Stomach (tissue), 8 donors: ENCODE measurements at regions not wholly inside any gene's neighbourhood (a gene's known extent, or its start where the extent isn't known, plus 50 kb on each side); places are given as distances from the start of the nearest gene placed in this dataset.

Experiments used
- DNase-seq, 2 donors: peaks; one replicate each; pipeline versions ENCODE4 v3.0.0 to v3.0.0-alpha.2; 2013 to 2019
- H3K27ac ChIP-seq, 5 donors: fragments of 200-600 bp in 4 of 5; sonication (generic) in 4 of 5; one replicate each; pipeline ENCODE4 v1.5.1; 2013 to 2019; ENCODE audit warnings: mild to moderate bottlenecking in 1 of 5, moderate library complexity in 1 of 5
- H3K27me3 ChIP-seq, 3 donors: fragments of 200-600 bp; sonication (generic); one replicate each; pipeline ENCODE4 v1.5.1; 2017 to 2019; ENCODE audit warnings: mixed run types in 1 of 3
- H3K36me3 ChIP-seq, 4 donors: fragments of 200-600 bp; sonication (generic); 1 replicate in 3 of 4; 2 replicates in 1 of 4; pipeline ENCODE4 v1.5.1; 2016 to 2019
- H3K4me1 ChIP-seq, 4 donors: fragments of 200-600 bp; sonication (generic); one replicate each; pipeline ENCODE4 v1.5.1; 2016 to 2019
- H3K4me3 ChIP-seq, 4 donors: fragments of 200-600 bp; sonication (generic) in 3 of 4; one replicate each; pipeline ENCODE4 v1.5.1; 2016 to 2019; ENCODE audit warnings: mild to moderate bottlenecking in 1 of 4
- H3K9me3 ChIP-seq, 4 donors: fragments of 200-600 bp; sonication (generic); one replicate each; pipeline ENCODE4 v1.5.1; 2016 to 2019
- EP300 ChIP-seq: sonication (generic); formaldehyde crosslinking; IDR thresholded peaks from one replicate; pipeline ENCODE4 v1.6.1; 2017; ENCODE audit warnings: antibody characterized with exemption
- POLR2A ChIP-seq, 4 donors: fragments of 450-650 bp; IDR thresholded peaks; one replicate each; pipeline ENCODE4 v1.6.1; 2016; ENCODE audit warnings: antibody characterized with exemption in 4 of 4, control low read depth in 2 of 4, mild to moderate bottlenecking in 1 of 4, moderate library complexity in 1 of 4
- POLR2AphosphoS5 ChIP-seq, 3 donors: sonication (generic); formaldehyde crosslinking; IDR thresholded peaks; one replicate each; pipeline ENCODE4 v1.6.1; 2016; ENCODE audit warnings: antibody characterized with exemption in 3 of 3
- WGBS, 5 donors: extraction: QIAGEN DNeasy Blood & Tissue Kit in 3 of 5; methylation state at CpG; one replicate each; pipeline versions ENCODE4 v1.1.5 to v1.1.7; 2013 to 2018; 5-methylcytosine and 5-hydroxymethylcytosine counted together
- intact Hi-C: fragments of 100-400 bp; cut with DNase I; formaldehyde crosslinking; loops from one replicate; pipeline ENCODE4 v1.15.1; 2023; ENCODE audit warnings: low total_unique reads
- TF ChIP-seq, protein P1 (sequence below), 7 experiments: fragments of 450-650 bp in 4 of 7; fragments of 200-600 bp in 3 of 7; sonication (generic) in 3 of 7; IDR thresholded peaks; one replicate each; pipeline ENCODE4 v1.5.1; 2016 to 2019; ENCODE audit warnings: antibody characterized with exemption in 7 of 7, control low read depth in 2 of 7, mild to moderate bottlenecking in 1 of 7
- donor health status: healthy with polysubstance abuse.
- donor health status: Bipolar disorder and iron deficiency.
- donor health status: healthy.

DNA sequence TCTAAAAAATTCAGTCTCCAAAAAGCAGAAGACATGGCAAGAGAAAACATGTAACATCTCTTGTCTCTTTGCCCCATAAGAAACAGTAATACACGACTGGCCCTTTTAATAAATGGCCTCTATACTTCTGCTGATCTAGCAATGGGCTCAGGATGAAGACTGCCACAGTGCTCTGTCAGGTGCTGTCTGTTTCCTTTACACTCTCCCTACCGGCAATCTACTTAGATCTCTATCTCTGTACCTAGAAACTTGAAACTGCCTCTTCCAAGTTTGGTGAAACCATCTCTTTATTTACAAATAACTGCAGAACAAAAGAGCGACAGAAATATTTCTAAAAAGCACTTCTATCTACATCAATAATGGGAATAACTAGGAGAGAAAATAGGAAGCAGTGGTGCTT is 685.2 kb upstream of the INTU start:
- no peaks in the 10 kb centered on the region for H3K36me3 ChIP-seq
- H3K27me3 ChIP-seq = no peaks in the 10 kb centered on the region
- no peak overlapping the region for H3K4me3 ChIP-seq
- H3K27ac ChIP-seq = no peak overlapping the region
- H3K4me1 ChIP-seq = no peaks in the 10 kb centered on the region
- no peak for DNase-seq
- intact Hi-C loops = no loop called here
- peaks cover 0 to 4% (median 0%) of the 10 kb centered on the region in 4 donors for H3K9me3 ChIP-seq
- no peak for TF ChIP-seq POLR2AphosphoS5 (IDR thresholded peaks at IDR 0.05)
- TF ChIP-seq POLR2A (IDR thresholded peaks at IDR 0.05) = no peak
- TF ChIP-seq, protein P1, sequence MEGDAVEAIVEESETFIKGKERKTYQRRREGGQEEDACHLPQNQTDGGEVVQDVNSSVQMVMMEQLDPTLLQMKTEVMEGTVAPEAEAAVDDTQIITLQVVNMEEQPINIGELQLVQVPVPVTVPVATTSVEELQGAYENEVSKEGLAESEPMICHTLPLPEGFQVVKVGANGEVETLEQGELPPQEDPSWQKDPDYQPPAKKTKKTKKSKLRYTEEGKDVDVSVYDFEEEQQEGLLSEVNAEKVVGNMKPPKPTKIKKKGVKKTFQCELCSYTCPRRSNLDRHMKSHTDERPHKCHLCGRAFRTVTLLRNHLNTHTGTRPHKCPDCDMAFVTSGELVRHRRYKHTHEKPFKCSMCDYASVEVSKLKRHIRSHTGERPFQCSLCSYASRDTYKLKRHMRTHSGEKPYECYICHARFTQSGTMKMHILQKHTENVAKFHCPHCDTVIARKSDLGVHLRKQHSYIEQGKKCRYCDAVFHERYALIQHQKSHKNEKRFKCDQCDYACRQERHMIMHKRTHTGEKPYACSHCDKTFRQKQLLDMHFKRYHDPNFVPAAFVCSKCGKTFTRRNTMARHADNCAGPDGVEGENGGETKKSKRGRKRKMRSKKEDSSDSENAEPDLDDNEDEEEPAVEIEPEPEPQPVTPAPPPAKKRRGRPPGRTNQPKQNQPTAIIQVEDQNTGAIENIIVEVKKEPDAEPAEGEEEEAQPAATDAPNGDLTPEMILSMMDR (IDR thresholded peaks at IDR 0.05) = no peak
- no peak for TF ChIP-seq EP300
- 68 to 73% (median 72%) methylated on average over 3 of the region's 3 CpGs for whole genome bisulfite sequencing, 5 donors

DNA sequence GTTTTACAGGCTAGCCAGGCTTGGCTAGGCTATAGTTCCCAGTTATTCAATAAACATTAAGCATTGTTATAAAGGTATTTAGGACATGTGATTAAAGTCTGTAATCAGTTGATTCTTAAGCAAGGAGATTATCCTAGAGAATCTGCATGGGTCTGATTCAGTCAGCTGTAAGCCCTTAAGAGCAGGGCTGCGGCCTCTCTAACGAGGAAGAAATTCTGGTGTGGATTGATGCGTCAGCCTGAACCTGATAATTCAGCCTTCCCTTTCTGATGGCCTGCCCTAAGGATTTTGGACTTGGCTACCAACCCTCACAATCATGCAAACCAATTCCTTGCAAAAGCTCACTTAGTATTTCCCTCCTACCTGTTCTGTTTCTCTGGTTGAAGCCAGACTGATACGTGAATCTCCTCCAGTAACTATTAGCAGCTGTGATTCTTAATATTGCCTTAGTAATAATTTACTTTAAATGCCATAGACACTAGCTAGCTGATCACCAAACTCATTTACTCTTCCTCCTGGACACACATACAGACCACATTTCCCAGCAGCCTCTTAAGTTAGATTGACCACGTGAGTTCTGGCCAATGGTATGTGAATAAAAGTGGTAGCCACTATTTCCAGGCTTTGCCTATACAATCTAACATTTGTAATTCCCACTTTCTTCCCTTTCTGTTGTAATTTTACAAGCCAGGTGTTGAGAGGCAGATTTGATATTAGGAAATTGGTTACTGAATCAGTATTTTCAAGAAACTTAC is 678.0 kb upstream of the INTU start:
- intact Hi-C loops = no loop called here
- Histone ChIP-seq H3K36me3 (no peaks in the 10 kb centered on the region), H3K27me3 (no peaks in the 10 kb centered on the region), H3K9me3 (no peaks in the 10 kb centered on the region), H3K4me1 (no peaks in the 10 kb centered on the region), H3K27ac (no peak overlapping the region), H3K4me3 (no peak overlapping the region)
- TF ChIP-seq EP300 (no peak), POLR2AphosphoS5 (IDR thresholded peaks at IDR 0.05) (no peak), POLR2A (IDR thresholded peaks at IDR 0.05) (no peak)
- TF ChIP-seq, protein P1 (IDR thresholded peaks at IDR 0.05) = no peak
- no peak for DNase-seq
- 82 to 92% (median 87%) methylated on average over 5 of the region's 5 CpGs for WGBS, 5 donors

DNA sequence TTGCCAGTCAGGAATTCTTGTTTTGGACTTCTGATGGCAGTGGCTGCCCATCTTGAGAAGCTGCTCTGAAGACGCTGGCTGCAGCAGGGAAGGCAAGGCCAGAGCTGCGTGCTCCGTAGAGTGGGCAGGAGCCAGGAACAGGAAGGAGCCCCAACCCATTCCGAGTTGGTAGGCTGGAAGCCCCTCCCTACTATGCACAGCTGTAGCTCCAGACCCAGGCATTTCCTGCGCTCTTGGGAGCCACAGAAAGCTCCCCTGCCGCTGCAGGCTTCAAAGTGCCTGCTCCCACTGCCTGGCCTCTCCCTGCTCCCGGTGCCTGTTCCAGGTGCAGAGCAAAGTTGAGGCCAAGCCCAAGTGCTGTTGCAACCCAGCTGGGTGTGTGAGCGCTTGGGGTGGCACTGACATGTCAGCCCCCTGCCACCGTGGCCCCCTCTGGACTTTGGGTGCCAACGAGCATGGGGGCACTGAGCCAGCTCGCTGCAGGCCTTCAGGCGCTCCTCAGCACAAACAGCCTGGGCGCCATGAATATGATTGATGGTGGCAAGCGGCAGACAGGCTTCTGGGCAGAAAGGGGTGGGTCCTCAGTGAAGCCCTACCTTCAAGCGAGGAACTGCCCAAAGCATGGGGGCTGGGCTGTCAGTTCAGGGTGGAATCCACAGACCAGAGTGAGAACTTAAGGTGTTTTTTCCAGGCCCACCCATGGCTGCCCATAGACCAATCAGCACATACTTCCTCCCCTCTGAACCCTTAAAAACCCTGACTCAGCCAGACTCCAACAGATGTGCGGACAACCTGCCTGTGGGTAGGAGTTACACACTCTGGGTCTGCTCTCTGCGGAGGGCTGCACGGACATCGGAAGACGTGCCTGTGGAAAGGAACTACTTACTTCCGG is 677.2 kb upstream of the INTU start:
- intact Hi-C loops = no loop called here
- Histone ChIP-seq H3K27ac (no peak overlapping the region), H3K4me1 (no peaks in the 10 kb centered on the region), H3K27me3 (no peaks in the 10 kb centered on the region), H3K4me3 (no peak overlapping the region), H3K9me3 (no peaks in the 10 kb centered on the region), H3K36me3 (no peaks in the 10 kb centered on the region)
- no peak for DNase-seq
- no peak for TF ChIP-seq POLR2AphosphoS5 (IDR thresholded peaks at IDR 0.05)
- TF ChIP-seq, protein P1 (IDR thresholded peaks at IDR 0.05) = no peak
- TF ChIP-seq POLR2A (IDR thresholded peaks at IDR 0.05) = no peak
- no peak for TF ChIP-seq EP300
- WGBS, 5 donors = 83 to 88% (median 85%) methylated on average over 20 to 21 of the region's 21 CpGs

DNA sequence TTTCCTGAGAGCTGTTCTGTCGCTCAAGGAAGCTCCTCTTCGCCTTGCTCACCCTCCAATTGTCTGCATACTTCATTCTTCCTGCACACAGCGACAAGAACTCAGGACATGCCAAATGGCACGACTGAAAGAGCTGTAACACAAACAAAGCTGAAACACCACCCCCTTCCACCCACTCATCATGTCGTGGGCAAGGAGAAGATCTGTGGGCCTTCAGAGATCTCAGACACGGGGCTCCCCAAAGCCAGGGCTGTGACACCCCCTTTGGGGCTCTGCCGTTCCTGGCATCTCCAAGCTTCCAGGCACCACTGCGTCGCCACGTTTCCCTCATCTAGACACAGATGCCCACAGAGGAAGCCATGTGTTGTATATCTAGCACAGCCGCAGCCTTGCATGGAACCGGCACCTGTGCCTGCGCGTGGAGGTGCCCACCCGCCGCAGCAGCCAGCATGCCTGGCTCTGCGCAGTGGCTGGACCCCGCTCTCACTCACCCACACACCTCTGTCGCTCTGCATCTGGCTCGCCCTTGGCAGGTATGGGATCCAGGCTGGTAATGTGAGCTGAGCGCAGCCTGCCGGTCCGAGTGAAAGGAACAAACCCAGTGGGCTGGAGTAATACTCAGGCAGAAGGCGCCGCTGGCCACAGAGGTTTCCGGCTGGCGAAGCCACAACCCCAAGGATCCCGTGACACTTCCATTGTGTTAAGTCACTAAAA is 676.4 kb upstream of the INTU start:
- TF ChIP-seq POLR2A (IDR thresholded peaks at IDR 0.05) (no peak), EP300 (no peak)
- TF ChIP-seq, protein P1 (IDR thresholded peaks at IDR 0.05) = no peak
- Histone ChIP-seq H3K4me3 (no peak overlapping the region), H3K27me3 (no peaks in the 10 kb centered on the region), H3K27ac (no peak overlapping the region), H3K36me3 (no peaks in the 10 kb centered on the region), H3K4me1 (no peaks in the 10 kb centered on the region), H3K9me3 (no peaks in the 10 kb centered on the region)
- intact Hi-C loops = no loop called here
- no peak for DNase-seq
- WGBS, 5 donors = 88 to 94% (median 92%) methylated on average over 27 to 28 of the region's 28 CpGs
